PC-3 (cell line): ENCODE measurements at regions not wholly inside any gene's neighbourhood (a gene's known extent, or its start where the extent isn't known, plus 50 kb on each side); places are given as distances from the start of the nearest gene placed in this dataset.

Experiments
- ATAC-seq: fragments of 200-7000 bp; cut with Tn5 transposase; 2 replicates; pipeline ENCODE4 v1.9.1; 2020; ENCODE audit warnings: mild to moderate bottlenecking, moderate library complexity
- BruUV-seq: library from RNA; stranded (reverse); fragments of 400-500 nt; replicated peaks from 2 replicates; lab custom pipeline; 2021; lab: Mats Ljungman, UMichigan
- CTCF ChIA-PET: fragments of 300-600 bp; sonication (Branson Sonifier 250); formaldehyde crosslinking; loops from one replicate; lab custom pipeline; 2022; ENCODE audit warnings: antibody characterized with exemption; lab: Charles Lee
- POLR2A ChIA-PET: fragments of 300-600 bp; sonication (Branson Sonifier 250); formaldehyde crosslinking; loops from one replicate; lab custom pipeline; 2022; ENCODE audit warnings: antibody characterized with exemption; ENCODE audit not compliant: unreplicated experiment; lab: Charles Lee
- DNase-seq: peaks from one replicate; pipeline ENCODE4 v3.0.0-alpha.2; 2015
- H2AFZ ChIP-seq: fragments of 300-600 bp; sonication (generic); 2 replicates; pipeline ENCODE4 v1.6.0; 2016; ENCODE audit warnings: antibody characterized with exemption, low read length
- H3F3A ChIP-seq: fragments of 300-600 bp; sonication (generic); one replicate; pipeline ENCODE4 v1.6.0; 2017; ENCODE audit warnings: antibody characterized with exemption, low read length, control low read depth, mild to moderate bottlenecking; ENCODE audit not compliant: unreplicated experiment
- H3K27ac ChIP-seq: fragments of 300-600 bp; sonication (generic); 2 replicates; pipeline ENCODE4 v1.5.1; 2016; ENCODE audit warnings: mild to moderate bottlenecking, low read length
- H3K27me3 ChIP-seq: fragments of 300-600 bp; sonication (generic); 2 replicates; pipeline ENCODE4 v1.6.1; 2016; ENCODE audit warnings: low read length, mixed read lengths
- H3K36me3 ChIP-seq: fragments of 300-600 bp; sonication (generic); 2 replicates; pipeline ENCODE4 v1.6.1; 2016; ENCODE audit warnings: low read depth, mixed run types, low read length, mixed read lengths
- H3K4me1 ChIP-seq: fragments of 300-600 bp; sonication (generic); 2 replicates; pipeline ENCODE4 v1.5.1; 2016; ENCODE audit warnings: low read length; ENCODE audit not compliant: insufficient read depth
- H3K4me2 ChIP-seq: fragments of 300-600 bp; sonication (generic); 2 replicates; pipeline ENCODE4 v1.6.0; 2016; ENCODE audit warnings: low read length
- H3K4me3 ChIP-seq: fragments of 300-600 bp; sonication (generic); 2 replicates; pipeline ENCODE4 v1.5.1; 2016; ENCODE audit warnings: mild to moderate bottlenecking, low read length, mixed read lengths
- H3K79me2 ChIP-seq: fragments of 300-600 bp; sonication (generic); 2 replicates; pipeline ENCODE4 v1.6.1; 2017; ENCODE audit warnings: low read length, mixed read lengths
- H3K9ac ChIP-seq: fragments of 300-600 bp; sonication (generic); 2 replicates; pipeline ENCODE4 v1.6.0; 2016; ENCODE audit warnings: mild to moderate bottlenecking, low read length
- H3K9me2 ChIP-seq: fragments of 300-600 bp; sonication (generic); replicated peaks from 2 replicates; pipeline ENCODE4 v1.6.1; 2016; ENCODE audit warnings: mixed run types, low read length, mixed read lengths
- H3K9me3 ChIP-seq: fragments of 300-600 bp; sonication (generic); 2 replicates; pipeline ENCODE4 v1.6.1; 2016; ENCODE audit warnings: low read length, mixed read lengths
- H4K20me1 ChIP-seq: fragments of 300-600 bp; sonication (generic); 2 replicates; pipeline ENCODE4 v1.6.1; 2016; ENCODE audit warnings: low read length, mixed read lengths
- EZH2 ChIP-seq: fragments of 300-600 bp; sonication (generic); IDR thresholded peaks from one replicate; pipeline ENCODE4 v1.6.1; 2017; ENCODE audit warnings: antibody characterized with exemption, mild to moderate bottlenecking, low read length; ENCODE audit not compliant: unreplicated experiment
- EZH2phosphoT487 ChIP-seq: fragments of 300-600 bp; sonication (generic); IDR thresholded peaks from 2 replicates; pipeline ENCODE4 v1.6.1; 2018; ENCODE audit warnings: mild to moderate bottlenecking, antibody characterized with exemption, low read length, borderline replicate concordance
- intact Hi-C: fragments of 100-400 bp; cut with micrococcal nuclease; formaldehyde crosslinking; loops from 2 replicates; pipeline ENCODE4 v1.9.0; 2023
- TF ChIP-seq, protein P1 (sequence below): fragments of 300-600 bp; sonication (generic); conservative IDR thresholded peaks from 2 replicates; pipeline ENCODE4 v1.5.1; 2017; ENCODE audit warnings: antibody characterized with exemption, low read depth, mild to moderate bottlenecking, low read length

DNA sequence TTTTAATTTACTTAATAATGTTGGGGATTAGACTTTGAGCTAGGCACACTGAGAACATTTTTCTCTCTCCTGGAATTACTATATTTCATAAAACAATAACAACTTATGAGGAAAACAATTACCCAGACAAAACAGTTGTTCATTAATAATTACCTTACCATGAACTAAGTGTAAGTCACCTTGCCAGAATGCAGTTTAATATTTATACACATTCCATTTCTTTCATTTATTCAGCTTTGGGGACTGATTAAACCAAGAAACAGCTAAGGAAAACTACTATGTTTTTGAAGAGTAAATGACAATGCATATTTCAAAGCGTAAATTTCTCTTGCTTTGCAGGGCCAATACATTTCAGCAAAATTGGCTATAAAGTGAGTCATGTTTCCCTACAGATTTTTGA lies 616.2 kb downstream of the PRELID2 start:
- no peak for ATAC-seq
- Histone ChIP-seq H3K27ac (no peak overlapping the region), H3K27me3 (no peaks in the 10 kb centered on the region), H3K4me1 (no peaks in the 10 kb centered on the region), H3K9me3 (no peaks in the 10 kb centered on the region), H3K9ac (no peak overlapping the region), H3K4me2 (no peak overlapping the region), H3K9me2 (no peaks in the 10 kb centered on the region), H3K36me3 (no peaks in the 10 kb centered on the region), H2AFZ (no peak overlapping the region), H3F3A (no peaks in the 10 kb centered on the region), H4K20me1 (no peaks in the 10 kb centered on the region), H3K79me2 (no peaks in the 10 kb centered on the region), H3K4me3 (no peak overlapping the region)
- no peak for TF ChIP-seq EZH2phosphoT487
- TF ChIP-seq, protein P1, sequence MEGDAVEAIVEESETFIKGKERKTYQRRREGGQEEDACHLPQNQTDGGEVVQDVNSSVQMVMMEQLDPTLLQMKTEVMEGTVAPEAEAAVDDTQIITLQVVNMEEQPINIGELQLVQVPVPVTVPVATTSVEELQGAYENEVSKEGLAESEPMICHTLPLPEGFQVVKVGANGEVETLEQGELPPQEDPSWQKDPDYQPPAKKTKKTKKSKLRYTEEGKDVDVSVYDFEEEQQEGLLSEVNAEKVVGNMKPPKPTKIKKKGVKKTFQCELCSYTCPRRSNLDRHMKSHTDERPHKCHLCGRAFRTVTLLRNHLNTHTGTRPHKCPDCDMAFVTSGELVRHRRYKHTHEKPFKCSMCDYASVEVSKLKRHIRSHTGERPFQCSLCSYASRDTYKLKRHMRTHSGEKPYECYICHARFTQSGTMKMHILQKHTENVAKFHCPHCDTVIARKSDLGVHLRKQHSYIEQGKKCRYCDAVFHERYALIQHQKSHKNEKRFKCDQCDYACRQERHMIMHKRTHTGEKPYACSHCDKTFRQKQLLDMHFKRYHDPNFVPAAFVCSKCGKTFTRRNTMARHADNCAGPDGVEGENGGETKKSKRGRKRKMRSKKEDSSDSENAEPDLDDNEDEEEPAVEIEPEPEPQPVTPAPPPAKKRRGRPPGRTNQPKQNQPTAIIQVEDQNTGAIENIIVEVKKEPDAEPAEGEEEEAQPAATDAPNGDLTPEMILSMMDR = no peak
- TF ChIP-seq EZH2 = no peak
- intact Hi-C loops = no loop called here
- no TSS peak for BruUV-seq
- no peak for DNase-seq
- ChIA-PET POLR2A (no interaction called here), CTCF (no interaction called here)

DNA sequence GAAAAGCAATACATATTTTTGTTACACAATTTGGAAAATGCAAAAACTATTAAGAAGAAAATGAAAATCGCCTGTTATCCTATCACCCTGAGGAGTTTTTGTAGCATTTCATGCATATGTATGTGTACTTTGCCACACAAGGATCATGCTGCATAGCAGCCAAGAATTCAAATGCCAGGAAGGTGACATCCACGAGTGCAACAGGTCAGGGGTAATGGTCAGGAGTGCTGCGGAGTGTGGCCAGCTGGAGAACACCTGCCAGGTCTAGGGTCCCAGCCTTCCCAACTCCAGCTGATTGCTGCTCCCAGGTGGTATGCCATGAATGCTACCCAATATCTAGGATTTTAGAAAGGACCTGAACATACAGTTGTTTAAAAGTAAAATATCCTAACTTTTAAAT lies 617.1 kb downstream of the PRELID2 start:
- H2AFZ ChIP-seq = no peak overlapping the region
- H3K4me3 ChIP-seq = no peak overlapping the region
- ATAC-seq (no peak), DNase-seq (no peak)
- ChIA-PET POLR2A (no interaction called here), CTCF (no interaction called here)
- no peaks in the 10 kb centered on the region for H4K20me1 ChIP-seq
- H3K36me3 ChIP-seq = no peaks in the 10 kb centered on the region
- no peaks in the 10 kb centered on the region for H3K4me1 ChIP-seq
- H3F3A ChIP-seq = no peaks in the 10 kb centered on the region
- intact Hi-C loops = no loop called here
- no TSS peak for BruUV-seq
- no peak overlapping the region for H3K9ac ChIP-seq
- H3K4me2 ChIP-seq = no peak overlapping the region
- H3K9me2 ChIP-seq = no peaks in the 10 kb centered on the region
- H3K27me3 ChIP-seq = no peaks in the 10 kb centered on the region
- no peaks in the 10 kb centered on the region for H3K79me2 ChIP-seq
- no peaks in the 10 kb centered on the region for H3K9me3 ChIP-seq
- no peak for TF ChIP-seq EZH2
- TF ChIP-seq, protein P1 = no peak
- TF ChIP-seq EZH2phosphoT487 = no peak
- H3K27ac ChIP-seq = no peak overlapping the region

DNA sequence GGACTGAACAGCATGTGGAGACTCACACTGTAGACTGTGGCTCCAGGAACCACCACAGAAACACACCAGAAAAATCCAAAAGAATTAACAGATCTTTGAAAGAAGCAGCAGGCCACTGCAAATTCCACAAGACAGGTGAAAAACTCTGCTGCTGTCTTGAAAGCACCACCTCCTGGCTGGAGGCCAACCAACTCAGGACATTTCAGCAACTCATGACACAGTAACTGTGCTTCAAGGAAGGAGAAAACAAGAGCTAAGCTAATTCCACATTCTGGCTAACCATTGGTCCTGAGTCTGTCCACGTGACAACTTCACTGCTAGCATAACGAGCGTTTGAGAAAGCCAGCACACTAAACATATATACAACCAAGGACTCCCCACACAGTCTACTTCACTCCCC lies 625.1 kb downstream of the PRELID2 start:
- Histone ChIP-seq H3K36me3 (no peaks in the 10 kb centered on the region), H3K4me2 (no peak overlapping the region), H3K27ac (no peak overlapping the region), H3K4me3 (no peak overlapping the region), H2AFZ (no peak overlapping the region), H3F3A (no peaks in the 10 kb centered on the region), H3K27me3 (no peaks in the 10 kb centered on the region), H3K4me1 (no peaks in the 10 kb centered on the region), H3K79me2 (no peaks in the 10 kb centered on the region), H4K20me1 (no peaks in the 10 kb centered on the region), H3K9ac (no peak overlapping the region), H3K9me3 (no peaks in the 10 kb centered on the region), H3K9me2 (no peaks in the 10 kb centered on the region)
- intact Hi-C loops = no loop called here
- ChIA-PET CTCF (no interaction called here), POLR2A (no interaction called here)
- ATAC-seq = no peak
- TF ChIP-seq EZH2phosphoT487 (no peak), EZH2 (no peak)
- TF ChIP-seq, protein P1 = no peak
- no peak for DNase-seq
- no TSS peak for BruUV-seq
